PC-3 (cell line): ENCODE measurements at regions not wholly inside any gene's neighbourhood (a gene's known extent, or its start where the extent isn't known, plus 50 kb on each side); places are given as distances from the start of the nearest gene placed in this dataset.

Experiments used
- ATAC-seq: fragments of 200-7000 bp; cut with Tn5 transposase; 2 replicates; pipeline ENCODE4 v1.9.1; 2020; ENCODE audit warnings: mild to moderate bottlenecking, moderate library complexity
- BruUV-seq: library from RNA; stranded (reverse); fragments of 400-500 nt; replicated peaks from 2 replicates; lab custom pipeline; 2021; lab: Mats Ljungman, UMichigan
- CTCF ChIA-PET: fragments of 300-600 bp; sonication (Branson Sonifier 250); formaldehyde crosslinking; loops from one replicate; lab custom pipeline; 2022; ENCODE audit warnings: antibody characterized with exemption; lab: Charles Lee
- POLR2A ChIA-PET: fragments of 300-600 bp; sonication (Branson Sonifier 250); formaldehyde crosslinking; loops from one replicate; lab custom pipeline; 2022; ENCODE audit warnings: antibody characterized with exemption; ENCODE audit not compliant: unreplicated experiment; lab: Charles Lee
- DNase-seq: peaks from one replicate; pipeline ENCODE4 v3.0.0-alpha.2; 2015
- H2AFZ ChIP-seq: fragments of 300-600 bp; sonication (generic); 2 replicates; pipeline ENCODE4 v1.6.0; 2016; ENCODE audit warnings: antibody characterized with exemption, low read length
- H3F3A ChIP-seq: fragments of 300-600 bp; sonication (generic); one replicate; pipeline ENCODE4 v1.6.0; 2017; ENCODE audit warnings: antibody characterized with exemption, low read length, control low read depth, mild to moderate bottlenecking; ENCODE audit not compliant: unreplicated experiment
- H3K27ac ChIP-seq: fragments of 300-600 bp; sonication (generic); 2 replicates; pipeline ENCODE4 v1.5.1; 2016; ENCODE audit warnings: mild to moderate bottlenecking, low read length
- H3K27me3 ChIP-seq: fragments of 300-600 bp; sonication (generic); 2 replicates; pipeline ENCODE4 v1.6.1; 2016; ENCODE audit warnings: low read length, mixed read lengths
- H3K36me3 ChIP-seq: fragments of 300-600 bp; sonication (generic); 2 replicates; pipeline ENCODE4 v1.6.1; 2016; ENCODE audit warnings: low read depth, mixed run types, low read length, mixed read lengths
- H3K4me1 ChIP-seq: fragments of 300-600 bp; sonication (generic); 2 replicates; pipeline ENCODE4 v1.5.1; 2016; ENCODE audit warnings: low read length; ENCODE audit not compliant: insufficient read depth
- H3K4me2 ChIP-seq: fragments of 300-600 bp; sonication (generic); 2 replicates; pipeline ENCODE4 v1.6.0; 2016; ENCODE audit warnings: low read length
- H3K4me3 ChIP-seq: fragments of 300-600 bp; sonication (generic); 2 replicates; pipeline ENCODE4 v1.5.1; 2016; ENCODE audit warnings: mild to moderate bottlenecking, low read length, mixed read lengths
- H3K79me2 ChIP-seq: fragments of 300-600 bp; sonication (generic); 2 replicates; pipeline ENCODE4 v1.6.1; 2017; ENCODE audit warnings: low read length, mixed read lengths
- H3K9ac ChIP-seq: fragments of 300-600 bp; sonication (generic); 2 replicates; pipeline ENCODE4 v1.6.0; 2016; ENCODE audit warnings: mild to moderate bottlenecking, low read length
- H3K9me2 ChIP-seq: fragments of 300-600 bp; sonication (generic); replicated peaks from 2 replicates; pipeline ENCODE4 v1.6.1; 2016; ENCODE audit warnings: mixed run types, low read length, mixed read lengths
- H3K9me3 ChIP-seq: fragments of 300-600 bp; sonication (generic); 2 replicates; pipeline ENCODE4 v1.6.1; 2016; ENCODE audit warnings: low read length, mixed read lengths
- H4K20me1 ChIP-seq: fragments of 300-600 bp; sonication (generic); 2 replicates; pipeline ENCODE4 v1.6.1; 2016; ENCODE audit warnings: low read length, mixed read lengths
- EZH2 ChIP-seq: fragments of 300-600 bp; sonication (generic); IDR thresholded peaks from one replicate; pipeline ENCODE4 v1.6.1; 2017; ENCODE audit warnings: antibody characterized with exemption, mild to moderate bottlenecking, low read length; ENCODE audit not compliant: unreplicated experiment
- EZH2phosphoT487 ChIP-seq: fragments of 300-600 bp; sonication (generic); IDR thresholded peaks from 2 replicates; pipeline ENCODE4 v1.6.1; 2018; ENCODE audit warnings: mild to moderate bottlenecking, antibody characterized with exemption, low read length, borderline replicate concordance
- intact Hi-C: fragments of 100-400 bp; cut with micrococcal nuclease; formaldehyde crosslinking; loops from 2 replicates; pipeline ENCODE4 v1.9.0; 2023
- TF ChIP-seq, protein P1 (sequence below): fragments of 300-600 bp; sonication (generic); conservative IDR thresholded peaks from 2 replicates; pipeline ENCODE4 v1.5.1; 2017; ENCODE audit warnings: antibody characterized with exemption, low read depth, mild to moderate bottlenecking, low read length

GRCh38 chr6:138562691-138563090 is 63.4 kb upstream of the NHSL1 start:
- ChIA-PET POLR2A (no interaction called here), CTCF (no interaction called here)
- Histone ChIP-seq H3K27ac (no peak overlapping the region), H3K9me3 (no peaks in the 10 kb centered on the region), H3K79me2 (no peaks in the 10 kb centered on the region), H3F3A (no peaks in the 10 kb centered on the region), H3K36me3 (no peaks in the 10 kb centered on the region), H2AFZ (no peak overlapping the region), H3K4me3 (no peak overlapping the region), H3K4me1 (peaks cover 8% of the 10 kb centered on the region; the same call in 1 of the 2 replicates), H3K9ac (no peak overlapping the region), H3K27me3 (no peaks in the 10 kb centered on the region), H4K20me1 (no peaks in the 10 kb centered on the region), H3K4me2 (no peak overlapping the region), H3K9me2 (no peaks in the 10 kb centered on the region)
- BruUV-seq = no TSS peak
- DNase-seq (no peak), ATAC-seq (no peak)
- intact Hi-C loops = no loop called here
- TF ChIP-seq, protein P1, sequence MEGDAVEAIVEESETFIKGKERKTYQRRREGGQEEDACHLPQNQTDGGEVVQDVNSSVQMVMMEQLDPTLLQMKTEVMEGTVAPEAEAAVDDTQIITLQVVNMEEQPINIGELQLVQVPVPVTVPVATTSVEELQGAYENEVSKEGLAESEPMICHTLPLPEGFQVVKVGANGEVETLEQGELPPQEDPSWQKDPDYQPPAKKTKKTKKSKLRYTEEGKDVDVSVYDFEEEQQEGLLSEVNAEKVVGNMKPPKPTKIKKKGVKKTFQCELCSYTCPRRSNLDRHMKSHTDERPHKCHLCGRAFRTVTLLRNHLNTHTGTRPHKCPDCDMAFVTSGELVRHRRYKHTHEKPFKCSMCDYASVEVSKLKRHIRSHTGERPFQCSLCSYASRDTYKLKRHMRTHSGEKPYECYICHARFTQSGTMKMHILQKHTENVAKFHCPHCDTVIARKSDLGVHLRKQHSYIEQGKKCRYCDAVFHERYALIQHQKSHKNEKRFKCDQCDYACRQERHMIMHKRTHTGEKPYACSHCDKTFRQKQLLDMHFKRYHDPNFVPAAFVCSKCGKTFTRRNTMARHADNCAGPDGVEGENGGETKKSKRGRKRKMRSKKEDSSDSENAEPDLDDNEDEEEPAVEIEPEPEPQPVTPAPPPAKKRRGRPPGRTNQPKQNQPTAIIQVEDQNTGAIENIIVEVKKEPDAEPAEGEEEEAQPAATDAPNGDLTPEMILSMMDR = no peak
- TF ChIP-seq EZH2 = no peak
- no peak for TF ChIP-seq EZH2phosphoT487

- no peak overlapping the region for H2AFZ ChIP-seq
- no peak overlapping the region for H3K9ac ChIP-seq
- DNase-seq = no peak
- H3K79me2 ChIP-seq = no peaks in the 10 kb centered on the region
- TF ChIP-seq, protein P1 = no peak
- TF ChIP-seq EZH2phosphoT487 = no peak
- no peak for TF ChIP-seq EZH2
- H3K4me2 ChIP-seq = no peak overlapping the region
- CTCF ChIA-PET = no interaction called here
- H3K36me3 ChIP-seq = no peaks in the 10 kb centered on the region
- BruUV-seq = no TSS peak
- intact Hi-C loops = no loop called here
- no peaks in the 10 kb centered on the region for H3K9me2 ChIP-seq
- no peak overlapping the region for H3K27ac ChIP-seq
- peaks cover 8% of the 10 kb centered on the region; the same call in 1 of the 2 replicates for H3K4me1 ChIP-seq
- no peaks in the 10 kb centered on the region for H3K27me3 ChIP-seq
- H3K9me3 ChIP-seq = no peaks in the 10 kb centered on the region
- POLR2A ChIA-PET = no interaction called here
- H3K4me3 ChIP-seq = no peak overlapping the region
- no peak for ATAC-seq
- no peaks in the 10 kb centered on the region for H3F3A ChIP-seq
- no peaks in the 10 kb centered on the region for H4K20me1 ChIP-seq
These were observed 63.9 kb upstream of the NHSL1 start for GRCh38 chr6:138563231-138563630.

DNA sequence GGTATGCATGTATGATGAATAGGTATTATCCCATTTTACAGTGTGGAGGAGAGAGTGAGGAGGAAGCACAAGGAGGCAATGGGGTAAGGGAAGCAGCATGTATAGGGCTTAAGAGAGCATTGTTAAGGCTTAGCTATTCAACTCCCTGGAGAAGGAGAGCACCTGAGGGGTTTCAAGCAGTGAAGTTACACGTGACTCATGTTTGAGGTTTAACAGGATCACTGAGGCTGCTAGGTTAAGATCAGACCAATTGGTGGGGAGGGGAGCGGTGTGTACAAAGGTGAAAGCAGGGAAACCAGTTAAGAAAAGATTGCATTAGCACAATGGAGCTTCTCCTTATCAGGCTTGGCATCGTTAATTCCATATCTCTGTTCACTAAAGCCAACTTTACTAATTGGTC is 64.4 kb upstream of the NHSL1 start:
- CTCF ChIA-PET = no interaction called here
- Histone ChIP-seq H3K4me3 (no peak overlapping the region), H4K20me1 (no peaks in the 10 kb centered on the region), H3K79me2 (no peaks in the 10 kb centered on the region), H3K9ac (no peak overlapping the region), H3F3A (no peaks in the 10 kb centered on the region), H3K9me2 (no peaks in the 10 kb centered on the region), H3K36me3 (no peaks in the 10 kb centered on the region), H3K27ac (no peak overlapping the region), H2AFZ (no peak overlapping the region), H3K27me3 (no peaks in the 10 kb centered on the region), H3K9me3 (no peaks in the 10 kb centered on the region), H3K4me1 (peaks cover 8% of the 10 kb centered on the region; the same call in 1 of the 2 replicates), H3K4me2 (no peak overlapping the region)
- no TSS peak for BruUV-seq
- intact Hi-C loops = no loop called here
- peak; percentile 37 for DNase-seq
- POLR2A ChIA-PET = interaction anchor here (0.6 kb wide), 1 partner anchor 320 kb away, joined by 3 read pairs; no protein-coding TSS in a partner anchor
- no peak for ATAC-seq
- TF ChIP-seq EZH2 = no peak
- no peak for TF ChIP-seq EZH2phosphoT487
- TF ChIP-seq, protein P1 = no peak
